ENCODE measurements at regions not wholly inside any gene's neighbourhood (a gene's known extent, or its start where the extent isn't known, plus 50 kb on each side); places are given as distances from the start of the nearest gene placed in this dataset.
A peak's percentile ranks its signal among the peaks of the same experiment; 100 is the strongest.

DNA sequence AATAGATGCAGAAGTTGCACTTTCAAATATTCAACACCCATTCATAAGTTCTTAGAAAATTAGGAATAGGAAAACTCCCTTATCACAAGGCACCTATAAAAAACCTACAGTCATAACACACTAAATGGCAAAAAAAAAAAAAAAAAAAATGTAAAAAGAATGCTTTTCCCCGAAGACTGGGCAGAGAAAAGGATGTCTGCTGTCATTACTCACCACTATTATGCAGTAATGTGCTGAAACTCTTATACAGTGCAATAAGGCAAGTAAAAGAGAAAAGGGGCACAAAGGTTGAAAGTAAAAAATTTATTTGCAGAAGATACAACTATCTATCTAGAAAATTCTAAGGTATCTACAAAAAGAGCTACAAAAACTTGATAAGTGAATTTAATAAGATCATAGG, 607.8 kb upstream of the ARID1B start:
- no peak for DNase-seq

DNA sequence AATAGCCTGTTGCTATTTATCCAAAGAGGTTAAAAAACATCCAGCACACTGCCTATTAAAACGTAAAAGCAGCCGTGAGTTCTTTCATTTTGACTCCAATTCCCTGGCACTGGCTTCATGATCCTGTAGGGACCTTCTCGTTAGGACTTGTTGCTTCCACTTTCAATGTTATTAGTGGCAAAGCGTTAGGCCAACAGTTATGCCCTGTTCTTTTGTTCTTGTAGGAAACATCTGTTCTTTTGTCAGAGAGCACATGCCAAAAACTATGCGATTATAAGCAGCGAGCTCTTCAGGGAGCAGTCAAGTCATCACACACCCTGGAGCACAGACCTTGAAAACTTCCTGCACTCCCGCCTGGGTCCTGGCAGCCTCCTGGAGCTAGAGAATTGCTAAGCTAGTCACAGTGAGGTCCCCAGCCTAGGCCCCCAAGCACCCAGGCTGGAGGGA, 609.5 kb upstream of the ARID1B start:
- no peak for DNase-seq

DNA sequence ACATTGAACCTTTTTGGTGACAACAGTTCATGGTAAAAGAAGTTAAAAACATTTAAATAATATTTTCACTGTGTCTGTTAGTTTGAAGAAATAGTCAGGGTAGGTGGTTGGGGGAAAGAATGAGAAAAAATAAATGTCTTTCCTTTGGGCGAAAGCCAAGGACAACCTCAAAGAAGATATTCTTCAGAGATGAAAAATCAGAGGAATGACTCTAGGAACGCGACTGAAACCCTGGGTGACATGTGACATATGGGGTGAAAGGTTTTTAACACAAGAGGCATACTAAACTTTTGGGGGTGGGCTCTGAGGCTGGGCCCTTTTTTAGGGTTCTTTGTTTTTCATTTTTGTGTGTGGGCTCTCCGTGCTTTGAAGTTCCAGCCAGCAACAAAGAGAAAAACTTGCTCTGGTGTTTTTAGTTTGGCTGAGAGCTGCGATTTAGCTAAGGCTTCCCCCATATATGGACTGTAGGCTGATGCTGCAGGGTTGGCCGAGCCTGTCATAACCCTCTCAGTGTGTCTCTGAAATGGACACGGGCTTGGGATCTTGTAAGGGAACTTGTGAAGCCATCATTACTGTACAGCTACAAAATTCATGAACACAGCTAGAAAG, 610.1 kb upstream of the ARID1B start:
- no peak for DNase-seq

DNA sequence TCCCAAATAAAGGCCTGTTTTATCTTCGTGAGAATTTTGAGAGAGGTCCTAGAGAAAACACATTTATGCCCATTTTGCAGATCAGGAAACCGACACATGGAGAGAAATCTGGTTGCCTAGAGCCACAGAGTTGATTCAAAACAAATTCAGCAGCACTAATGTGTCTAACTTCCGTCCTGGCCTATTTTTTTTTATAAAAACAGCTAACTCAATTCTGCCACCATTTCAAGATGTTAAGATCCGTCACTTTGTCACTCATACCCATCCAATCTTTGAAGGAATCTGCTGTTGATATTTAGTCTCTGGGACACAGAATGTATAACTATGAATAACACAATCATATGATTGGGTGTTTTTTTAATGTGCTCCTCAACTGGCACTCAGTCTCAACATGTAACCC, 611.1 kb upstream of the ARID1B start:
- no peak for DNase-seq

DNA sequence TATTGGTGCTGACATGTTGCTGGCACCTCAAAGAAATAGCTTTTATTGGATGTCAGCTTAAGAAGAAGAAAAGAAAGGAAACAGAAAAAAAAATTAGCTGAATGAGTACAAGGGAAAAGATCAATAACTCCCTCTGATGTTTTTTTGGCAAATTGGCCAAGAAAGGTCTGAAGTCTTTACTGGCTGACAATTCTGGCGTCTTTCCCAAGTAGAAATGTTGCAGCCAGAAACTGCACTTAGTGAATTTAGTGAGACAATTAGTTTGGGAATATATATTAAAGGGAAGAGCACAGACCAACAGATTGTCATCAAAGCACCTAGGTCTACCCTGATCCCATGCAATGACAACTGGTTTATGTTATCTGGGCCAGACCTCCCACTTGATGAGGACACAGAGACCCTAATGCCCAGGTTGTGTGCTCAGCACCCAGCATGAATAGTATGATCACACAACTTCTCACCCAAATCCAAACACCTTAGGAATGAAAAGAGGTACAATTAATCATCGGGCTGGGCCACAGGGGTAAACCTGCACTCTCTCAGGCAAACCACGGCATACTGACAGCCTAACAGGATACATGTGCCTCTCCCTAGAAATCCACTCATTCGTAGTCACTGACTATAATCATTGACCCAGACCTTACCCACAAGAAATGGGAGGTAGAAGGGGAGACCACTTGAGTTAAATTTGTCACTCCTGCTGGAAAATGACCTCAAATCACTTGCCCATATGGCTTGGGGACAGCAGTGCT, 612.3 kb upstream of the ARID1B start:
- no peak for DNase-seq

GRCh38 chr6:156163311-156163710, 613.9 kb upstream of the ARID1B start:
- no peak for DNase-seq

DNA sequence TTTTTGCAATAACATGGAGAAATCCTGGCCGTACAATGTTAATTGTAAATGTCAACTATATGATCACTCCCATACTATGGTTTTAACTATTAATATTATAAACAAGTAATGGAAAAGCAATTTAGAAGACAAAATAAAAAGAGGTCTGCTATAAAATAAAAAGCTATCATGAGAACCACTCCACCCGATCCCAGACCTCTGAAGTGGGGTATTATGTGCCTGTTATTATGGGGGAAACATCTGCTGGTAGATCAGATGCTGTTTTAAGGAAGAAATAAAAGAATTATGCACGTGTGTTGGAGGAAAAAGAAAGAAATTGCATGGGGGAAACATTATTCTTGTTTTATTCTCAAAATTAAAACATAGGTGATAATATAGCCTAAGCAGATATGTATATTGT, 615.7 kb upstream of the ARID1B start:
- no peak for DNase-seq

GRCh38 chr6:156160795-156161165, 616.4 kb upstream of the ARID1B start:
- DNase-seq, result no peak

- no peak for DNase-seq
Observed at GRCh38 chr6:156160007-156160794, 617.0 kb upstream of the ARID1B start.

DNA sequence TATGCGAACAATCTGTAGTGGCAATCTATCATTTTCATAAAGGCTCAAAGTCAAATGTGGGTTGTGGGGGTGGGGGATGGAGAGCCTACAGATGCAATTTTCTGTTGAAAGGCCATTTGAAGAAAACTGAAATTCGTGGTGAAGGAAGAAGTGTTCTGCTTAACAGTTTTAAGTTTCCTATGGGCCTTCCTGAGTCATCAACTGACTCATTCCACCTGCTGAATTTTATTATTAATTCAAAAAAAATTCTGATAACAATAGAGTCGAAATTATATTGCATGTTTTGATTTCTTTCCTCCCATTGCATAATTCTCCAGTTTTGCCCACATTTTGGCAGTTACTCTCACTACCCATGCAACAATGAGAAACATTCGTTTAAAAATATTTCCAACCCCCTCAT, 622.3 kb upstream of the ARID1B start:
- no peak for DNase-seq

GRCh38 chr6:156150391-156150790, 626.8 kb upstream of the ARID1B start:
- DNase-seq, result no peak

DNA sequence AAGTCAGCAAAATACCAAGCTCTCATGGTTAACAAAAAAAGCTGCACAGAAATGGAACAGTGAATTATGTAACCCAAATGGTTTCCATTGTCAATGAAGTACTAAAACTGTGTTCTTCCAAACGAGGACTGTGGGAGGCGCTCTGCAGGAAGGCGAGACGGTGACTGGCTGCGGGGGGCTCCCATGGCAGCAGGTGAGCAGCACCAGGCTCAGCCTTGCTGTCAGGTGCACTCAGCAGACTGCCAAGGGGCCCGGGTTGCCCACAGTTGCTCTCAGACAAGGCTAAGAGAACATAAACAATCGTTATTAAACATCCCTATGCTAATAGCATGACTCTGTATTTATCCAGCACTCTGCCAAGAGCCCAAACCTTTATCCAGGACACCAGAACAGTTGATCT, 630.3 kb upstream of the ARID1B start:
- DNase-seq, result peak; percentile 9

GRCh38 chr6:156131221-156131903, 645.8 kb upstream of the ARID1B start:
- no peak for DNase-seq

DNA sequence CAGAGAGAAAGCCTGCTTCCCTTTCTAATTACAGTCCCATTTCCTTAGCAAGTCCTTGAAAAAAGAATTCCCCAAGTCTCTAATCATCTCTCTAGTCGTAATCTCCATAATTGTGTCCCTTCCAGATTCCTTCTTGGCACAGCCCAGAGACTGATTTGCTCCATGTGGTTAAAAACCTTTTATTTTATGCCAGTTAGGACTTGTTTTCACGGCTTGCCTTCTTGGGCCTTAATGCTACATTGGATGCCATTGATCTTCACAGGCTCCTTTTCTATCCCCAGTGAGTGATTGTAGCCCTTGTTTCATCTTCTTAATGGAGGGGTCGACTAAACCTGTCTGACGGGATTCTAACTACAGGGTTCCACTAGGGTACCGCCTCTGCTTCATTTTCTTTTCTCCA, 650.6 kb upstream of the ARID1B start:
- DNase-seq, result no peak

GRCh38 chr6:156125844-156126243, 651.3 kb upstream of the ARID1B start:
- DNase-seq, result no peak

- DNase-seq, result no peak
Observed at GRCh38 chr6:156123731-156124130, 653.4 kb upstream of the ARID1B start.

GRCh38 chr6:156121973-156122372, 655.2 kb upstream of the ARID1B start:
- no peak for DNase-seq

- no peak for DNase-seq
Observed at GRCh38 chr6:156114541-156114940, 658.9 kb upstream of the NOX3 start.

GRCh38 chr6:156113631-156114030, 658.0 kb upstream of the NOX3 start:
- DNase-seq, result no peak

GRCh38 chr6:156111913-156112312, 656.3 kb upstream of the NOX3 start:
- no peak for DNase-seq

GRCh38 chr6:156110249-156110648, 654.6 kb upstream of the NOX3 start:
- DNase-seq, result no peak

DNA sequence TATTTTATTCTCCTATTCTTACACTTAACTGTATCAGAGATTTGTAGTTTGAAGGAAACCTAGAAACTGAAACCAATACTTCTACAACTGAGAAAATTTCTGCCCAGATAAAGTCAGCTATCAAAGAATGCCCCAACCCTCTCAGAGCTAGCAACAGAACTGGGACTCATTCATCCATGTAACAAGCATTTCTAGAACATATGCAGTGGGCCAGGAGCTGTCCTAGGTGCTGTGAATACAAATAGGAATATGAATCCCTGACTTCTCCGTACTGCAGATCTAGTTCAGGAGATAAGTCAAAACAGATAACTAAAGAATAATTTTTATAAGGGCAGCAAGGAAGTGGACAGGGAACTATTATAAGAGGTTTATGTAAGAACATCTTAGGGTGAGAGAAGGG, 654.1 kb upstream of the NOX3 start:
- DNase-seq, result no peak

- no peak for DNase-seq
Observed at GRCh38 chr6:156107624-156108101, 652.0 kb upstream of the NOX3 start.

Measured in NCI-H2029 (cell line).